ENCODE measurements at regions not wholly inside any gene's neighbourhood (a gene's known extent, or its start where the extent isn't known, plus 50 kb on each side); places are given as distances from the start of the nearest gene placed in this dataset.
"Not testable (repeated sequence)": the region's sequence is repeated elsewhere in the genome, so short reads cannot be mapped to it uniquely, and the experiment has no call there.

- peak; percentile 73 for DNase-seq
Observed at GRCh38 chr20:40019510-40019909, 669.5 kb downstream of the MAFB start.

- DNase-seq, result no peak
Observed at GRCh38 chr20:40017765-40018164, 671.3 kb downstream of the MAFB start.

DNA sequence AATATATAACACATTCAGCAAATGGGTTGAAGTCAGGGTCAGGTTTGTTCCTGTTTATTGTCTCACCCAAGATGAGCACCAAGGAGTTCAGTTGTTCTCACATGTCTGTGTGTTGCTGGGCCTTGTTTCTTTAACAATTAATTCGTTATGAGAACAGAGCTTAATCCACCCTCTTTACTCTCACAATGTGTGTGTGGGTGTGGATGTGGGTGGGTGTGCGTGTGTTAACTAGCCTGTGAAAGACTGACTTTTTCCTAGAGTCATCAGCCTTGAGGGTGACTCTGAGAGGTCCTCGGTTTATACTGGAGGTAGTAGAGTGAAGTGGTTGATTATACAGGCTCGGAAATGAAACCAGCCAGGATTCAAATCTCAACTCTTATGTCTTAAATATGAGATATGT, 672.1 kb downstream of the MAFB start:
- no peak for DNase-seq

DNA sequence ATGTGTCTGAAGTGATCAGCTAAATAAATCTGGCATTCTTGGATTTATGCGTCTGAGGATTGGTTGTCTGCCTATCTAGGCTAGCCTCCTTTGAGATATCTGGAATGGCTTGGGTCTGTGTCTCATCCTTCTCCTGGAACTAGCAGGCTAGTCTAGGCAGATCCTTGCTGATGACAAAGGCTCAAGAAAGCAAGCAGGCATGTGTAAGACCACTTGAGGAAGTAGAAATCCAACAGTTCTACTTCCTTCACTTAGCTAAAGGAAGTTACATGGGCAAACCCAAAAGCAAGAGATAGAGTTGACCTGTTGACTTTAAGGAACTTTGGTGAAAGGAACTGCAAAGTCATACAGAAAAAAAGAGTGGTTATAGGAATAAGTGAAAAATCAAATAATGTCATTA, 672.6 kb downstream of the MAFB start:
- DNase-seq, result no peak

- DNase-seq, result not testable (repeated sequence)
Observed at GRCh38 chr20:40012026-40012425, 677.0 kb downstream of the MAFB start.

DNA sequence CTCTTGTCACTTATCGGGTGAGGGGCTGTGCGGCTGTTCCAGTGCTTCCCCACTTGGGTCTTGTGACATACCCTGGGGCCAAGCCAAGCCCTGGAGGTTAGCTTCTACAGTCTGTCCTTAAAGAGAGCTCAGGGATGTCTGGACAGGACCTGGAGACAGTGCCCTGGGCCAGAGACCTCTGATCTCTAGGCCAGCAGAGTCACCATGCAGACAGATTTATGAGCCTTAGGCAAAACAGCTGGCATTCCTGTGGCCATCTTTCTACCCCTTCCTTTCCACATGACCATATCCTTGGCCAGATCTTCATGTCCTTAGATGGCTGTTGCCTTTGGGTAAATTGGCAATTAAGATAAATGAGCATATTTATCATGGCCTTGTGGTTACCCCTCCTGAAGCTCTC, 678.6 kb downstream of the MAFB start:
- no peak for DNase-seq

- DNase-seq, result no peak
Observed at GRCh38 chr20:40009542-40009941, 679.5 kb downstream of the MAFB start.

GRCh38 chr20:40008177-40008576, 680.9 kb downstream of the MAFB start:
- DNase-seq, result no peak

GRCh38 chr20:40006168-40006860, 682.7 kb downstream of the MAFB start:
- DNase-seq, result no peak

DNA sequence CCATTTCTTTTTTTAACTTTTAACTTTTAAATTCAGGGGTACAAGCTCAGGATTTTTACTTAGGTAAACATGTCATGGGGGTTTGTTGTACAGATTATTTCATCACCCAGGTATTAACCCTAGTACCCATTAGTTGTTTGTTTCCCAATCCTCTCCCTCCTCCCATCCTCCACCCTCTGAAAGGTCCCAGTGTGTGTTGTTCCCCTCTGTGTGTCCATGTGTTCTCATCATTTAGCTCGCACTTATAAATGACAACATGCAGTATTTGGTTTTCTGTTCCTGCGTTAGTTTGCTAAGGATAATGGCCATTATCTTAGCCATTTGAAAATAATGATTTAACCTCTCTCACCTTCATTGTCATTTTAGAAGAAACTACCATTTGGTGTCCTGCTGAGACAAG, 684.9 kb downstream of the MAFB start:
- not testable (repeated sequence) for DNase-seq

DNA sequence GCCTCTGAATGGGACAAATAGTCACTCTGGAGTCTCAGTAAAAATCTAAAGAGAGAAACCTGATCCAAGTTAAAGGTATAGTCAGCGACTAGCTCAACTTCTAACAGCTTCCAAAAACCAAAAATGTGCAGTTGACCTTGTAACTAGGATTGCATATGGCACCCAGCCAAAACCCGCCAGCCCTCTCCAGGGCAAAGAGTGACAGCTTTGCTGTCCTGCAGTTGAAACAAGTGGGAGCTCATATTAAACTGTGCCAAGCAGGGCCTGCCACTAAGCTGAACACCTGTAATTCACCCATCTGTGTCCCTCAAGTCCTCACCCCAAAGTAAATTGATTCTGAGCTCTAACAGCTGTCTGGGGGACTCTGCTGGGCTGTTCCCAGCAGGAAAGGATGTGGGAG, 695.3 kb downstream of the MAFB start:
- no peak for DNase-seq

DNA sequence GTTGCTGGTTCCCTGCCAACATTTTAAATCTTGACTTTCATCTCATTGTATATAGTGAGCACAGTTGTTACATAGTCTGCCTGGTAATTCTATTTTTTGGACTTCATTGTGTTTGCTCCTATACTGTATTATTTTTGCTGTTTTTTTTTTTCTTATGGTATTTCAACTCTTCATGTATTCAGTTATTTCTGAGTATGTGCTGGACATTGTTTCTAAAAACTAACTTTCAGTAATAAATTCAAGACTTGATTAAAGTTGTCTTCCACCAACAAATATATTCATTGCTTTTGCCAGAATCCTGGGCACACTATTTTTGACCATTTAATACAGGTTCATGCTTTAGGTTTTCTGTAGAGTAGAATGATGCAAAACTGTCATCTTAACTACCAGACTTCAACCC, 698.3 kb downstream of the MAFB start:
- no peak for DNase-seq

GRCh38 chr20:39988991-39989390, 700.0 kb downstream of the MAFB start:
- no peak for DNase-seq

GRCh38 chr20:39986173-39986904, 702.7 kb downstream of the MAFB start:
- DNase-seq, result no peak

DNA sequence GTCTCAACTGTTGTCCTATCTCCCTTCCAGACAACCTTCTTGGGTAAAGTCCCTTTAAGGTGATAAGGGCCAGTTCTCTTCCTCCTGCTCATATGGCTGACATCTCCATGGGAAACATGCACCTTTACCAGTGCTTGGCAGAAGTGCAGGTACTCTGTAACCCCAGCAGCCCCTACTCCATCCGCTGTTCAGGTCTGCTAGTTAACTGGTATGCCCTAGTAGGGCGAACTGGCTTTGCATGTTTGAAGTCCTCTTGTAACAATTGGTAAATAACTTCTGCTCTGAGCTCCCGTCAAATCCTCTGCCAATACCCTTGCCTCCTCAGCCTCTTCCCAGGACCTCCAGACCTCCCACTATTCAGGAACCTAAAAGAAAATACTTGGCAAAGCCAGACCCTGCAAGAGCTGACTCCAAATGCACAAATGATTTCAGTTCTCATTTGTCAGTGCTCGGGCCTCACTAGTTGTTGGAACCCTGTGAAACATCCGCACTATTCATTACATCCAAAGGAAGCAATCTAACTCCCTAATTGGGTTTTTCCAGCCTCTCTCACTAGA, 703.7 kb downstream of the MAFB start:
- no peak for DNase-seq

DNA sequence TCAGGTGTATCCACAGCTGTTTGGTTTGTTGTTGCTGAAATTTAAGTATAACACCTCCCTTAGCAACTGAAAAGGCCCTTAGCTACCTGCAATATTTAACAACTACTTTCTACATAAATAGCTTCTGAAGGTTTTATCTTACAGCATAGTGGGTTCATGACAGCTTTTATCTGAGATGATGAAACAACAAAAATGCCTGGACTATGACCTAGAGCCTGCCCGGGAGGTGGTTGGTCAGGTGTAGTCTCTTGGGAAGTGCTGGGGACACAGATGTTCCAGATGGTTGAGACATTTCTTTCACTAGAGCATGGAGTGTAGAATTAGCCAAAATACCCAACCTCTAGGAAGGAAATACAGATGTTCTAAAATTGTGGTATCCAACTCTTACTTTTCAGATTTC, 705.4 kb downstream of the MAFB start:
- no peak for DNase-seq

GRCh38 chr20:39983183-39983582, 705.9 kb downstream of the MAFB start:
- DNase-seq, result no peak

DNA sequence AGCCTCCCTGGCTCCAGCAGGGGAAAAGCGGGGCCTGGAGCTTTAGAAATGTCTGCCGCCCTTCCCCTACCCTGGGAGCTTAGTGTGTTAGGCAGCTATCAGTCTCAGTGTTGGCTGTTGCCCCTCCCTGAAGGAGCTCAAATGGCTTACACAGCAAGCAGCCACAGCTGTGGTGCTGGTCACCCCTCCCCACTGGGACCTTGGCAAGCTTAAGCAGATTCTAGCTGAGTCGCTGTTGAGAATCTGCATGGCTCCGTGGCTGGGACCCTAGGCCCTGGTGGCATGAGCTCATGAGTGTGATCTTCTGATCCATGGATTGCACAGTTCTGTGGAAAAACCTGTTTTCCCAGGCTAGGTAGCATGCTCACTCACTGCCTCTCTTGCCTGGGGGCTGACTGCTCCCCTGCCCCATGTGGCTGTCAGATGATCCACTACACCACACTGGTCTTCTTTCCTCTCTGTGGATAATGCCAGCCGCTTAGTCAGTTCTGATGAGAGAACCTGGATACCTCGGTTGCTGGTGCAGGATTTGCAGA, 714.0 kb downstream of the MAFB start:
- DNase-seq, result no peak

DNA sequence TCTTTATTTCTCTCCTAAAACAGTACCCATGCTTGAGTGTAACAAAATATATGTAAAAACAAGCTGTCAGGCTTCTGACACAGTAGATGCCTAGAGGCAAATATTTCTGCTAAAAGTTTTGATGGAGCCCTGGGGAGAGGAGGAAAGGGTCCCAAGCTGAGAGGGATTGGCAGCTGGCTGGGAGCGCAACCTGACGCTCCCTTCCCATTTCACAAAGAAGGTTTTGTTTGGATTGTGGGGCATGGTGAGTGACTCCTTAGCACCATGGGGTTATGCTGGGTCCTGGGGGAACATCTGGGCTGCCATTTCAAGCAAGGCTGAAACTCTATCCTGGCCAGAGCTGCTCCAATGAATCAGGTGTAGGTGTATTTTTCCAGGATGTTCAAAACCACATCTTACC, 720.5 kb downstream of the MAFB start:
- no peak for DNase-seq

- no peak for DNase-seq
Observed at GRCh38 chr20:39967806-39968205, 721.2 kb downstream of the MAFB start.

DNA sequence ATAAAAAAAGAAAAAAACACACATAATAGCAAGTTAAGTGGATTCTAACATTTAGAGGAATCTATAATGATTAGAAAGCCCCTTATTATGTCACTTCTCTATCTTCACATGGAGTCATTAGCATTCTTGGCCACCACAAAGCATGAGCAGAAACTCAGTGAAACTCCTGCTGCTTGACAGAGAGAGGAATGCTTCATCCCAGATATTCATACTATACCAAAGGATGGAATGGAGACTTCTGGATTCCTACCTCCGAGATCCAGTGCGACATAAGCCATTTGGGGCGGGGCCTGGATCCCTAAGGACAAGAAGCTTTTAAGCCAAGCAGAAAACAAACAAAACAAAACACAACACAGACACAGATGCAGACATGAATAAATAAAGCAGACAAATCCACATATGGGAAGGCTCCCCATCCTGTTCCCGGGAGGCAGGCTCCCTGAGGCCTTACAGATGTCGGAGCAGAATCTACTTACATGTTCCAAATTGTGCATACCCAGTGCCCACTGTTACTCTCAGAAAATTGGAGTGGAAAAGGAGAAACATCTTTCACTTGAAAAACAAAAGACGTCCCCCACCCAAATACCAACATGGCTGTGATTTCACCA, 727.3 kb downstream of the MAFB start:
- no peak for DNase-seq

- peak; percentile 11 for DNase-seq
Observed at GRCh38 chr20:39960522-39961428, 728.3 kb downstream of the MAFB start.

DNA sequence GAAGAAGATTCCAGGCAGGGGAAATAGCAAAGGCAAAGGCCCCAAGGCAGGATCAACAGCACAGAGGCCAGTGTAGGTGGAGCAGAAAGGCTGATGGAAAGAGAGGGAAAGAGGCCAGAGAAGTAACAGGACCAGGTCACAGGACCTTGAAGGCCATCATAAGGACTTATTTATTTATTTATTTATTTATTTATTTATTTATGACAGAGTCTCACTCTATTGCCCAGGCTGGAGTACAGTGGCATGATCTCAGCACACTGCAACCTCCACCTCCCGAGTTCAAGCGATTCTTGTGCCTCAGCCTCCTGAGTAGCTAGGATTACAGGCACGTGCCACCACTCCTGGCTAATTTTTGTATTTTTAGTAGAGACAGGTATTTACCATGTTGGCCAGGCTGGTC, 731.1 kb downstream of the MAFB start:
- not testable (repeated sequence) for DNase-seq
